GM18502 (cell line): ENCODE measurements at regions not wholly inside any gene's neighbourhood (a gene's known extent, or its start where the extent isn't known, plus 50 kb on each side); places are given as distances from the start of the nearest gene placed in this dataset.

Experiments
- ATAC-seq: cut with Tn5 transposase; IDR thresholded peaks from one replicate; pipeline ENCODE4 v1.9.1; 2021; ENCODE audit warnings: mild to moderate bottlenecking; ENCODE audit not compliant: unreplicated experiment, poor library complexity

DNA sequence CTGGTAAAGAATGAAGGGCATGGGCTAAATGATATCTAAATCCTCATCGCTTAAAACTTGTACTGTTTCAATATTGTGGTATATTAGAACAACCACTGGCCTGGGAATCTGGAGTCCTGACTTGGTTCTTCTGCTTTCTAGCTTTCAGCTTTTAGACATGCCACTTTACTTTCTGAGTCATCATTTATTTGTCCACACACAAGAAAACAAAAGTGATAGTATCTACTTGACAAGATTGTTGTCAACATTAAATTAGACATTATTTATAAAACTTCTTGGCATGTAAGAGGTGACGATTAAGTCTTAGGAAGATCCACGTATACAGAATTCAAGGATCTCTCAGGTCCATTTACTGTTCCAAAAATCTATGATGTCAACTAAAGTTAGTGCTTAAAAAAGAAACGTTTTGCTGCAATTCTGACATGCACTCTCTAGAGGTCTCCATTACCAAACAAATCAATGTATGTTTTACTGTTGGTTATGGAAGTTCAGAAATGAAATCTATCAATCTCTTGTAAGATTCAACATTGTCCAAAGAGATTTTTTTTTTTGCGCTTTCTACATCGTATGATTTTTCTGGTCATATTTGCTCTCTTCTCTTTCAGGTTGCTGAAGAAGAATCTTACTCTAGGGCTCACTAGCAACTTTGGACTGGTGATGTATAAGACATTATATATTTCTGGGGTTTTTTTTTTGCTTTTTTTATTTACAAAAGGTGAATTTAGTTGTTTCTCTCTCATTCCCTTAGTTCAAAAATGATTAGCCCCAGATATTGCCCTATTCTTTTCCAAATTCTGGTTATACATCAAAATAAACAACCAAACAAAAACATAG lies 53.6 kb upstream of the DYNC1I1 start:
- peak; percentile 34 for ATAC-seq

DNA sequence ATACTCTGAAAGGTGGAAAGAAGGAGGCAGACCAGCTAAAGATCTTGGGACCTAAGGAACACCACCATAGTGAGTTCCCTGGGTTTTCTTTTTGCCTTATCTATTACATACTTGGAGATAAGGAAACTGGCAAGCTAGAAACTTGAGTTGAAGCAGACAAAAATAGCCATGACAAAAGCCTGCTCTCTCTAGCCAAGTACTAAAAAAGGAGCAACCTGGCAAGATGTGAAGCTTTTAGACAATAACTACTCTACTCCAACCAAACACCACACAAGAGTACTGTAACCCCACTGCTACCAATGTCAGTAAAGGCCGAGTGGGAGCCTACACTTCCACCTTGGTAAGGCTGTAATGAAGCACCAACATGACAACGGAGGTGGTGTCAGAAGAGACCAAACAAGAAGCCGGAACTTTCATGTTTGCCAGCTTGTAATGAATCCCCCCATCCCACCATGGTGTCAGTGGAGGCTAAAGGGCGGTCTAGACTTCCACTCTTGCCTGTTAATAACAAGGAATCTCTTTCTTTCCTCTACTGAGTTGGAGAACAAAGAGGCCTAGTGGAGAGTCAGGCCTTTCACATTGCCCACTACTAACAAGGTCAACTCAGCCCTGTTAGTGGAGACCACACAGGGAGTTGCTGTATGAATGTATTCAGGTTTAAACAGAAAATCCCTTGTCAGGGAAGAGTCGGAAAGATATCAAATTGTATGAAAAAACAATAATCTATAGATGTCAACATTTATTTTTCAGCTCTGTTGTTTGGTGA lies 55.8 kb upstream of the DYNC1I1 start:
- ATAC-seq, result no peak

DNA sequence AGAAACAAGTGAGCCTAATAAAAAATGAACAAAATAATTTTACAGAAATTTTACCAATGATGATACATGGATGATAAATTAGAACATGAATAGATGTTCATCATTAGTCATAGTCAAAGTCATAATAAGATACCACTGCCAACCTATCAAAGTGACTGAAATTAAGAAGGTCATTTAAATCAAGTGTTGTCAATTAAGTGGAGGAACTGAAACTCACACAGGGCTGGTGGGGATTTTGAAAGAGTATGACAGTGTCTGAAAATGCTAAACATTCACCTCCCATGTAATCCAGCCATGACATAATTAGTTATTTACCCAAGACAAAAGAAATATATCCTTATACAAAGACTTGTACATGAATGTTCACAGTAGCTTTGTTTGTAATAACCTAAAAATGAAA lies 57.1 kb upstream of the DYNC1I1 start:
- ATAC-seq, result peak; percentile 85

DNA sequence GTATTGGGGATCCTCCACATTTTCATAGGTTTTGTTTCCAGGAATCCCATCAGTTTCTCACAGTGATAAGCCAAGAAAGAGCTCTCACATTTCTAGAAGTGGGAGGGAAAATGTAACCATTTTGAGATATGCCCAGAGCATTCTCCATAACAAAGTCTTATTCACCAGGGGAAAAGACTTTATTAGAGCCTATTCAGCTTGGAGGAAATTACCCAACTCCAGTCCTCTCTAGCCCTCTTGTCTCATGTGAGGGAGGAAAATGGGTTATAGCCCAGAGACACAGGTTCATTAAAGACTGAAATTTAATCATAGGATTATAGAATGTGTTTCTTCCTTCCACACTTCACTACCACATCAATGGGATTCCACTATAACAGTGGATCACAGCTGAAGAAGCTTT lies 61.6 kb upstream of the DYNC1I1 start:
- ATAC-seq, result no peak

DNA sequence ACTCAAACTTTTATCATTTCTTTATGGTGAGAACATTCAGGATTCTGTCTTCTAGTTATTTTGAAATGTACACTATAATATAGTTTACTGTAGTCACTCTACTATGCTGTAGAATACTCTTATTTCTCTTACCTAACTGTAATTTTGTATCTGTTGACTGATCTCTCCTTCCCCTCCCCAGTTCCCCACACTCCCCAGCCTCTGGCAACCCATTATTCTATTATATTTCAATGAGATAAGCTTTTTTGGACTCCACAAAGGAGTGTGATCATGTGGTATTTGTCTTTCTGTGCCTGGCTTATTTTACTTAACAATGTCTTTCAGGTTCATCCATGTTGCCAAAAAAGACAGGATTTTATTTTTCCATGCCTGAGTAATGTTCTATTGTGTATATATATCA lies 71.4 kb upstream of the DYNC1I1 start:
- no peak for ATAC-seq

DNA sequence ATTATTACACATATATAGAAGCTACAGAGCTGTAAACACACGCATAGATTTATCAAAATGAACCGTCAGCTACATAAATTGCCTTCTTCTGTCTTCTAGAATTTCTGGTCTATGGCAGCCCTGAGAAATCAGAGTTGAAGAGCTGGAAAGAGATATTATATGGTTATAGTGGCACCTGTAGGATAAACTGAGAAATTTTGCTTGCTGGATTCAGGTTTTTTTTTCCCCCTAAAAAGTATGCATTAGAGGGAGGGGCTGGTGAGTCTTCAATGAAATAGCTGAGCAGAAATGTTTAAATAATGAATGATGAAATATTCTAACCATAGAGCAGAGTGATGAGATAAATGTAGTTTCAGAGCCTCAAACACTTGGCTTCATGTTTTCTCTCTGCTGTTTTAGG lies 78.0 kb upstream of the DYNC1I1 start:
- no peak for ATAC-seq

DNA sequence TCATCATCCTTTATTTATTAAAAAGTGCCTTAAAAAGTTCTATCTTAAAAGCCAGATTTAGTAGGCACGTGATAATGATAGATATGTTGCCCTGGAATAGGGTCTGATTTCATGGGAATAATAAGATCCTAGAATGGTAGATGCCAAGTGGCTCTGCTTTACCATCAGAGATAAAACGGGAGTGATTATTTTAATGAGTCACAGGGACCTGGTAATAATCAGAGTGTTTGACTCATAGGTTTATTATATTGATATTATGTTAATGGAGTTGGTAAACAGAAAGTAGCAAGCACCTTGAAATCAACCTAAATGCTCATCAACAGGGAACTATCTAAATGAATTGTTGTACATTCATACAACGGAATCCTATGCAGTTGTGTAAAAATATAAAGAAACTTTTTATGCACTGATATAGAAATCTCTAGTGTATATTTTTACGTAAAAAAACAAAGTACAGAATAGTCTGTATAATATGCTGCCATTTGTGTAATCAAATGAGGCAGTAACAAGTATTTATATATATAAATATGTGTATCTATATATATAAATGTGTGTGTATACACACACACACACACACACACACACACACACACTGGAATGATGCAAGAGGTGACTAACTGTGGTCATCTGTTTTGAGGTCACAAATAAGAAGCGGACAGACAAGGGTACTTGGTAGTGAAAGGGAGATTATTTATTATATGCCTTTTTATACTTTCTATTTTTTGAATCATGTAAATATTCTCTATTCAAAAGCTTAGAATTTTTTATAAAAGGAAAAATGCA lies 78.6 kb upstream of the DYNC1I1 start:
- ATAC-seq, result no peak

DNA sequence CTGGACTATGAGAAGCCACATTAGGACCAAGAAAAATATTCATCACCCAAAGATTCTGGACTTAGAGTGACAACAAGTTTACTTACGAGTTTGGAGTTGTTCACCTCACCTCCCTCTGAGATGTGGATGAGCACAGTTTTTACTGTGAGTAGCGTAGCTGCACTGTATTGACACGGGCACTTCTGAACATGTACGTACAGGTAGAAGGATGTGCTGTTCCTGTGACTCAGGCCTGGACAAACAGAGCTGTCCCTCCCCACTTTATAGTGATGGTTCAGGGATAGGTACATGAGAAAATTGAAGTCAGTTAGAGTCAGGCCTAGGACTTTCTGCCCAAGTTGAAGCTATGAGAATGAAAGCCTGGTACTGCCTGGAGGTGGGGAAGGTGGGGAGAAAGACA lies 80.9 kb upstream of the DYNC1I1 start:
- ATAC-seq, result no peak

DNA sequence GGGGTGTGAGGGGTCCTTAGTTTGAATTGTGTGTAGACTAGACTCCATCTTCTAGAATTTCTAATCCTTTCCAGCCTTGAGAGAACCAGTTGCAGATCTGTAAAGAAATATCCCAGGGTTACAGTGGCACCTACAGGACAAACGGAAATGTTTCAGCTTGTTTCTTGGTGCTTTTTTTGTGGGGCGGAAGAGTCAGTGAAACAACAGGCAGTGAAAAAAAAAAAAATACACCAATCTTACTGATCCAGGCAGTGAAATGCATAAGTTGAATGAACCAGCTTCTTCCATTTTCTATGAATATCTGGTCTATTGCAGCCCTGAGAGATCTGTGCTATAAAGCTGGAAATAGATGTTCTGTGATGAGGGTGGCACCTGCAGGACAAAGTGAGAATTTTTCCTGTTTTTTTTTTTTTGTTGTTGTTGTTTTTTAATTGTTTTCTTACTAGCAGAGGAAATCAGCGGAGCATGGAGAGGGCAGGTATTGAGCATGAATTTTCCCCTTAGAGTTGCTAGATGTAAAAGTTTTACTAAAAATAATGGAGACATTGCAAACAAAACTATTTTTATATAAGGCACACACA lies 81.9 kb upstream of the DYNC1I1 start:
- ATAC-seq, result peak; percentile 74

DNA sequence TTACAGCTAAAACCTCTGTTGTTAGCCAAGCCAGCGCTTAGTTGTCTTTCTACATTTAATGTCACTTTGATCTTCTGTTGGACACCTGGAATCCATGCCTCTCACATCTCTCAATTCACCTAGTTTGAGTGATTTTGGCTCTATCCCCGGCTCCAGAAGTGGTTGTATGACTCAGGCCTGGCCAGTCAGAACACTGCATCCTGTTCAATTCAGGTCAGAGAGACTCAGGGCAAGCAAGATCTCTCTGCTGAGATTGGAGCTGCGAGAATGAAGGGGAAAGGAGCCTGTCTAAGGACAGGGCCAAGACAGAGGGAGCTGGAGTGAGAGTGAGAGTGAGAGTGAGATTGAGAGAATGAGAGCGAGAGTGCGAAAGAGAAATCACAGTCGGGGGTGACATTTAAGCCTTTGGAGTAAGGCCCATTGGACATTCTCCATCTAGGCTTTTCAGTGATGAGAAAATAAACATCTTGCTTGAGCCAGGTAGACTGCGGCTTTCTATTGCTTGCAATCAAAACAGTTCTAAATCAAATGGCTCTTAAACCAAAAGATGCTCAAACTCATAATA lies 83.3 kb upstream of the DYNC1I1 start:
- ATAC-seq, result no peak

DNA sequence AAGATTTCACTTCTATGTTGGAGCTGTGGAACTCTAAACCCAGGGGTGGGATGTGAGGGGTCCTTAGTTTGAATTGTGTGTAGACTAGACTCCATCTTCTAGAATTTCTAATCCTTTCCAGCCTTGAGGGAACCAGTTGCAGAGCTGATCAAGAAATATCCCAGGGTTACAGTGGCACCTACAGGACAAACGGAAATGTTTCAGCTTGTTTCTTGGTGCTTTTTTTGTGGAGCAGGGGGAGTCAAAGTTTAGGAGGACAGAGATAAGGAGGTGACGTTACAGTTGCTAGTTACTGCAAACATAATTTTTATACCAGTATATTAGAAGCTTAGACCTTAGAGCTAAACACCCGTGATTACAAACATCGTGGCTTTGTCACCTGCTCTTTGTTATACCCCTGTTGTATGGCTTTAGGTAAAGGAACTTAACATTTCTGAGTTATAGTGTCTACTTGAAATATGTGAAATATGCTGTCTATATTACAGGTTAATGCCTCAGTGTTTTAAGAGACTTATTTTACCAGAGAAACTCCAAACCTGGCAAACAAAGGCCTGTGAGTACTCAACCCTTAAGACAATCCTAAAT lies 84.5 kb upstream of the DYNC1I1 start:
- peak; percentile 39 for ATAC-seq

DNA sequence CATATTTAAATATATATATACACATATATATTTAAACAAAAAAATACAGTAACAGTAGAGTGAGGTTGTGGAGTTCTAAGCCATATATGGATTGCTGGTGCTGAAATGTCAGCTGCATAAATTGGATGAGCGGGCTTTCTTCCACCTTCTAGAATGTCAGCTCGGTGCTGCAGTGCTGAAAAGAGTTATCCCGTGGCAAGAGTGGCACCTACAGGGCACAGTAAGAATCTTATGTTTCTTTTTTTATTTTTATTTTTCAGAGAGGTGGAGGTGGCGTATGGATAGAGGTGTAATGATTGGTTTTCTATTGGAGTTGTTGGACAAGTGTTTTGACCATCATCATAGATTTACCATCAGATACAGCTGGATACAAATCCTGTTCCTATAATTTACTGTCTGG lies 86.2 kb upstream of the DYNC1I1 start:
- no peak for ATAC-seq

DNA sequence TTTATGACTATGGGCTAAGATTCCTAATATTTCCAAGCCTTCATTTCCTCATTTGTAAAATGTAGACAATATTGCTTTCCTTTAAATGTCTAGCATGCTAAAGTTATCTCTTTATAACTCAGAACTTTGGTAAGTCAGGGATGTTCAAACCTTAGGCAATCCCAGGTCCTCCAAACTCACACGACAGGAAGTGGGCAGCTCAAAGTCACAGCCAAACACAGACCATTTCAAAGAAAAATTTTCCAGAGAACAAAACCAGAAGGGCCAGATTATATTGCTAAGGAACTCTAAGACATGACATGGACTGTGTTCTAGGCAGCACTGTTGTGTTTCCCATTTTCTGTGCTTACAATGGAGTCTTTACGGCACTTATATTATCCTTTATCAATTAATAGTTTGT lies 87.8 kb upstream of the DYNC1I1 start:
- no peak for ATAC-seq

DNA sequence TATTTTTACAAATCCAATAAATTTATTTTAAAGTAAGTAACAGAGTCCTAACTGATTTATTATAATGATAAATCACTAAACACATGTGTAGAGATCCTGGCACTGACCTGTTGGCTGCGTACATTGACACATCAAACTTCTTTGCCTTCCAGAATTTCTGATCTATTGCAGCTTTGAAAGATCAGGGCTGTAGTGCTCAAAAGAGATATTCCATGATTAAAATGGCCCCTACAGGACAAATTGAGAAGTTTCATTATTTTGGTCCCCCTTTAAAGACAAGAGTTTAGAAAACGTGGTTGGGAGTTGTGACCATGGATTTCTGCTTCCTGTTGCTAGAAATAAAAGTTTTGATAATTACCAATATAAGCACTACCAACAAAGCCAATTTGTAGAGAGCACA lies 87.7 kb upstream of the PDK4 start:
- ATAC-seq, result no peak

DNA sequence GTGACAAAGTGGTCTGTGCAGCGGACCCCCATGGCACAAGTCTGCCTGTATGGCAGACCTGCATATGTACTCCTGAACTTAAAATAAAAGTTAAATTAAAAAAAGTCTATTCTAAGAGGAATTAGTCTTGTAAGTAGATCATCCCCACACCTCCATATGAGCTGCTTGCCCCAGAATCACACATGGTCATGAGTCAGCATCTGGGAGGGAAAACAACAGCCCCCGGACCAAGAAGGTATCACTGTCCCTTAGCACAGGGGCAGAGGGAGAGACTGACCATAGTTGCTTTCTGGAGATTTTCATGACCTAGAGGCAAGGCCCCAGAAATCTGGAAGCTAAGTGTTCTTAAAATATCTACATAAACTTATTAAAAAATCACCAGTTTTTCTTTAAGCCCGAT lies 86.6 kb upstream of the PDK4 start:
- no peak for ATAC-seq

DNA sequence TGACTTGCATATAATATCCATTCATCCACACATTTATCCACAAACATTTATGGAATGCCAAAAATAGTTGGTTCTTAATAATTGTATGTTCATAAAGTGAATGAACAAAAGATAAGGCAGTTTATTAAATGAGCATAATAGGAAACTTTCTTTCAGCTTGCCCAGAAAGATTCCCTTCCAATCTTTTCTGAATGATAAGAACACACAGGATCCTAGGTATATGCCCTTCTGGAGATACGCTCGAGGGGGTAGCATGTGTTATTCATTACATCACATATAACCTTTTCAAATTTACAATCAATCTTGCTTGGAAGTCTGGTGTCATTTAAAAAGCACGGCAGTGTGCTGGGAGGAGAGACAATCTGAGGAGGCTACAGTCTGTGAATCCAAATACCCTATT lies 80.4 kb upstream of the PDK4 start:
- ATAC-seq, result no peak

DNA sequence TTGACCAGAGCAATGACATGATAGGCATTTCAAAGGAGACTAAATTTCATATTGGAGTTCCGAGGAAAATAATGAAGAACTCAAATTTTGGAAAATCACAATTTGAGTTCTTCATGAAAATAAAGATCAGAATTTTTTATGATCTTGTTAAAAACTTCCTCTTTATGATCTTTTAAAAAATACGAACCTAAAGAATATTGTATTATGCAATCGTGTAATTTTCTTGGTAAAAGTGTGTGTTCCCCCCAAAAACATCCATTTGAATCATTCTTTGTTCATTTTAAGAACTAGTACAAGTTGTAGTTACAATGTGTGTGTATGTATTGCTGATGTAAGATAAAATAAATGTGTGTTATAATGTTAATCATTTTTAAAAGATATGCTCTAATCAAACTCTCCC lies 79.3 kb upstream of the PDK4 start:
- ATAC-seq, result no peak

DNA sequence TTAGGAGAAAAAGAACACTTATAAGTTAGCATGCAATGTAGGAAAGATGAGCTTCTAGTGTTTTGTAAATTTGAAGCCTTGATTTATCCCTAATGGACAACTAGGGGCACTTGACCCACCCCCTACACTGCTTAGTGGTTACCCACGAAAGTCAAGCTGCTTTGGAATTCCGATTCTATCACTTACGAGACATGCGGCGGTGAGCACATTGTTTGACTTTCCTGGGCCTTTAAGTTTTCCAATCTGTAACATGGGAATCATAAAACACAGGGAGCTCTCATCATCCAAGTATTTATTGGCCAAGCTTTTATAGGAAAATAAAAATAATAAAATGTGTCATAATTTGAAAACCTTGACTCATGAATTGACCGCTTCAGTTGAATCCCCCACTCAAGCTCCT lies 78.7 kb upstream of the PDK4 start:
- no peak for ATAC-seq

DNA sequence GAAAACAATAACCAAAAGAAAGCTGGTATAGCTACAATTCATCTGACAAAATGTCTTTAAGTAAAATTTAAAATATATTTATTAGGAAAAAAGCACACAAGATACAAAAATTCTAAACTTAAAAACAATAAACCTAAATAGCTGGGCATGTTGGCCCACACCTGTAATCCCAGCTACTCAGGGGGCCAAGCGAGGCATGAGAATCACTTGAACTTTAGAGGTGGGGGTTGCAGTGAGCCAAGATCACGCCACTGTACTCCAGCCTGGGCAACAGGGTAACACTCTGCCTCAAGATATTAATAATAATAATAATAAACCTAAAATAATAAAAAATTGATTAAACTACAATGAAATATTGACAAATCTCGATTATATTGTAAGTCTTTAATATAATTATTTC lies 77.8 kb upstream of the PDK4 start:
- ATAC-seq, result no peak

DNA sequence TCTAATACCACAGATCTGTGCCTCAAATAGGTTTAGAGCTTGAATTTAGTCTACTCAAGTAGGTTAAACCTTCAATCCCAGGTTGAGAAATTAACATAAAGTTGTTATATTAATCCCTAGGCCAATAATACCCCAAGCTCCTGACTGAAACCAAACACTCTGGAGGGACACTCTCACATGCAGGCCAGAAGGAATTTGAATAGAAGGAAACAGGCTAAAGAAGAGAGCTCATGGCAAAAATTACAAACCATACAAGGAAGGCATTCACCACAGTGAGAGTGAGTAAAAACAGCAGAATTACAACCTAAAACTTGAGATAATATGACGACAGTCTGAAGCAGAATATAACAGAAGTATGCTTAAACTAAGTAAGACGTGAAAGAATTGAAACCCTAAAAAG lies 76.1 kb upstream of the PDK4 start:
- ATAC-seq, result no peak
